ENCODE measurements at regions not wholly inside any gene's neighbourhood (a gene's known extent, or its start where the extent isn't known, plus 50 kb on each side); places are given as distances from the start of the nearest gene placed in this dataset.

DNA sequence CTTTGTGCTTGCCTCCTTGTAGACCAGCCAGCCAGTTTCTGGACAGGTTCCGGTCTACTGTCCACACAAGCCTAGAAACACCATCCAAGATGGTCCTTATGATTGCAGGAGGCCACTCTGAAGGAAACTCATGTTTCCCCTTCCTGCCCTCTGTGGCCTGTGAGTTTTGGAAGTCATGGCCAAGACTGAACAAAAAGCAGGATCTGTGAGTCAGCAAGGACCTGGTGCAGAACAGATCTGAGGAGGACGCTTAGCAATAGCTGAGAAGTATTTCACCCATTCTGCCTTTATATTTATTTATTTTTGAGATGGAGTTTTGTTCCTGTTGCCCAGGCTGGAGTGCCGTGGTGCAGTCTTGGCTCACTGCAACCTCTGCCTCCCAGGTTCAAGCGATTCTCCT is 134.6 kb upstream of the EEF1E1 start:
- Mint-ChIP-seq H3K27me3 (peaks cover 35% of the 10 kb centered on the region), H3K4me1 (ENCODE audit: low read depth) (no peaks in the 10 kb centered on the region), H3K36me3 (ENCODE audit: low read depth) (no peaks in the 10 kb centered on the region), H3K27ac (no peak overlapping the region), H3K9me3 (no peaks in the 10 kb centered on the region), H3K4me3 (no peak overlapping the region)
- no peaks in the 10 kb centered on the region for H3K4me1 ChIP-seq (ENCODE audit: insufficient read depth, low read length)
- no peaks in the 10 kb centered on the region for H3K36me3 ChIP-seq (ENCODE audit: insufficient read depth, low read length)
- H3K27ac ChIP-seq (ENCODE audit: low read depth in 1 of 2, low read length in 2 of 2) = no peak overlapping the region
- no peaks in the 10 kb centered on the region for H3K9me3 ChIP-seq (ENCODE audit: control insufficient read depth in 1 of 2, insufficient read depth in 1 of 2, low read length in 2 of 2)
- TF ChIP-seq, protein P1, sequence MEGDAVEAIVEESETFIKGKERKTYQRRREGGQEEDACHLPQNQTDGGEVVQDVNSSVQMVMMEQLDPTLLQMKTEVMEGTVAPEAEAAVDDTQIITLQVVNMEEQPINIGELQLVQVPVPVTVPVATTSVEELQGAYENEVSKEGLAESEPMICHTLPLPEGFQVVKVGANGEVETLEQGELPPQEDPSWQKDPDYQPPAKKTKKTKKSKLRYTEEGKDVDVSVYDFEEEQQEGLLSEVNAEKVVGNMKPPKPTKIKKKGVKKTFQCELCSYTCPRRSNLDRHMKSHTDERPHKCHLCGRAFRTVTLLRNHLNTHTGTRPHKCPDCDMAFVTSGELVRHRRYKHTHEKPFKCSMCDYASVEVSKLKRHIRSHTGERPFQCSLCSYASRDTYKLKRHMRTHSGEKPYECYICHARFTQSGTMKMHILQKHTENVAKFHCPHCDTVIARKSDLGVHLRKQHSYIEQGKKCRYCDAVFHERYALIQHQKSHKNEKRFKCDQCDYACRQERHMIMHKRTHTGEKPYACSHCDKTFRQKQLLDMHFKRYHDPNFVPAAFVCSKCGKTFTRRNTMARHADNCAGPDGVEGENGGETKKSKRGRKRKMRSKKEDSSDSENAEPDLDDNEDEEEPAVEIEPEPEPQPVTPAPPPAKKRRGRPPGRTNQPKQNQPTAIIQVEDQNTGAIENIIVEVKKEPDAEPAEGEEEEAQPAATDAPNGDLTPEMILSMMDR (IDR thresholded peaks at IDR 0.05) = no peak
- ATAC-seq (ENCODE audit: poor library complexity) (no peak), DNase-seq (no peak)
- intact Hi-C loops (cut with DNase I, micrococcal nuclease) = no loop called here
- H3K27me3 ChIP-seq (ENCODE audit: control insufficient read depth in 1 of 2, insufficient read depth in 2 of 2, low read length in 2 of 2) = no peaks in the 10 kb centered on the region
- CTCF ChIA-PET = no interaction called here
- no peak overlapping the region for H3K4me3 ChIP-seq (ENCODE audit: low read length)
- POLR2A ChIA-PET = no interaction called here

DNA sequence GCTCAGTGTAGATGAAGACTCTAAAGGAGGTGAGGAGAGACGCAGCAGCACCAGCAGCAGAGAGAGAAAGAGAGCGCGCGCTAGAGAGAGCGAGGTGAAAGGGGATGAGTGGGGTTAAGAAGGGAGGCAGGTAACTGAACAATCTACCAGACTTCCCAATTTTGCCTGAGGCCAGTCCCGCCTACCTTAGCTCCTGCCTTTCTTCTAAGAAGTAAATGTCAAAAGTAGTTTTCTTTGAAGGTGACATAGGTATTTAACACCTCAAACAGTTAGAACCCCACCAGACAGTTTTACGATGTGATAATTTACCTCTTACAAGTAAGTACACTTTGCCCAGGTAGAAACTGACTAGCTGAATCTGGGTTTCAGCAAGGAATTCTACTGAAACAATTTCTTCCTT is 132.0 kb upstream of the EEF1E1 start:
- H3K9me3 Mint-ChIP-seq = no peaks in the 10 kb centered on the region
- H3K4me3 Mint-ChIP-seq = no peak overlapping the region
- TF ChIP-seq, protein P1 (IDR thresholded peaks at IDR 0.05) = no peak
- no peaks in the 10 kb centered on the region for H3K36me3 Mint-ChIP-seq (ENCODE audit: low read depth)
- H3K27me3 Mint-ChIP-seq = peaks cover 36% of the 10 kb centered on the region
- no peaks in the 10 kb centered on the region for H3K4me1 Mint-ChIP-seq (ENCODE audit: low read depth)
- no peak overlapping the region for H3K27ac Mint-ChIP-seq
- no peaks in the 10 kb centered on the region for H3K4me1 ChIP-seq (ENCODE audit: insufficient read depth, low read length)
- CTCF ChIA-PET = no interaction called here
- H3K36me3 ChIP-seq (ENCODE audit: insufficient read depth, low read length) = no peaks in the 10 kb centered on the region
- peaks cover 0 to 5% of the 10 kb centered on the region in 2 experiments for H3K27me3 ChIP-seq (ENCODE audit: control insufficient read depth in 1 of 2, insufficient read depth in 2 of 2, low read length in 2 of 2)
- ATAC-seq (ENCODE audit: poor library complexity) (no peak), DNase-seq (no peak)
- no peak overlapping the region for H3K27ac ChIP-seq (ENCODE audit: low read depth in 1 of 2, low read length in 2 of 2)
- no peak overlapping the region for H3K4me3 ChIP-seq (ENCODE audit: low read length)
- no peaks in the 10 kb centered on the region for H3K9me3 ChIP-seq (ENCODE audit: control insufficient read depth in 1 of 2, insufficient read depth in 1 of 2, low read length in 2 of 2)
- POLR2A ChIA-PET = no interaction called here
- intact Hi-C loops (cut with DNase I, micrococcal nuclease) = no loop called here

DNA sequence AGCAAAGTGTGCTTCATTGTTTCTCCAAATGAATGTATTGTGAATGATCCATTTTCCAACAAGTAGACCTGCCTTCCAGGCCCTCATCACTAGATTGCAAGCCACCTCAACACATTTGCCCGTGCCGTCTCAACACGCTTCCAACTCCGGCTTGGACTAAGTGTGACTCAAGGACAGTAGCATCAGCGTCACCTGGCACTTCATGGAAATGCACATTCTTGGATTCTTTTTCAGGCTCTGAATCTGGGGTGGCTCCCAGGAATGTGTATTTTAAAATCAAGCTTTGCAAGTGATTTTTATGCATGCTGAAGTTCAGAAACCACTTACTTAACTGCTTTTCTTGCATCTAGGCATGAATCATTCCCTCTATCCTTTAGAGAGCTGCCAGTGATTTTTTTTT is 129.6 kb upstream of the EEF1E1 start:
- no peak overlapping the region for H3K27ac Mint-ChIP-seq
- no peak for DNase-seq
- POLR2A ChIA-PET = no interaction called here
- H3K27ac ChIP-seq (ENCODE audit: low read depth in 1 of 2, low read length in 2 of 2) = no peak overlapping the region
- CTCF ChIA-PET = no interaction called here
- no peaks in the 10 kb centered on the region for H3K9me3 ChIP-seq (ENCODE audit: control insufficient read depth in 1 of 2, insufficient read depth in 1 of 2, low read length in 2 of 2)
- H3K27me3 ChIP-seq (ENCODE audit: control insufficient read depth in 1 of 2, insufficient read depth in 2 of 2, low read length in 2 of 2) = peaks cover 0 to 5% of the 10 kb centered on the region in 2 experiments
- no peaks in the 10 kb centered on the region for H3K36me3 Mint-ChIP-seq (ENCODE audit: low read depth)
- H3K36me3 ChIP-seq (ENCODE audit: insufficient read depth, low read length) = no peaks in the 10 kb centered on the region
- TF ChIP-seq, protein P1 (IDR thresholded peaks at IDR 0.05) = no peak
- no peak overlapping the region for H3K4me3 Mint-ChIP-seq
- H3K27me3 Mint-ChIP-seq = peaks cover 23% of the 10 kb centered on the region
- no peaks in the 10 kb centered on the region for H3K4me1 ChIP-seq (ENCODE audit: insufficient read depth, low read length)
- no peak overlapping the region for H3K4me3 ChIP-seq (ENCODE audit: low read length)
- intact Hi-C loops (cut with DNase I, micrococcal nuclease) = no loop called here
- H3K4me1 Mint-ChIP-seq (ENCODE audit: low read depth) = no peaks in the 10 kb centered on the region
- ATAC-seq (ENCODE audit: poor library complexity) = no peak
- no peaks in the 10 kb centered on the region for H3K9me3 Mint-ChIP-seq

Measured in CD4-positive, alpha-beta T cell (primary cell).